Breast epithelium (tissue), 4 donors: ENCODE measurements at regions not wholly inside any gene's neighbourhood (a gene's known extent, or its start where the extent isn't known, plus 50 kb on each side); places are given as distances from the start of the nearest gene placed in this dataset.

Experiments used
- DNase-seq, 2 donors: peaks; one replicate each; pipeline ENCODE4 v3.0.0-alpha.2; 2019; ENCODE audit warnings: low spot score in 2 of 2
- H3K27ac ChIP-seq, 2 donors: fragments of 200-600 bp; sonication (generic) in 1 of 2; one replicate each; pipeline ENCODE4 v1.5.1; 2016 to 2019; ENCODE audit warnings: mild to moderate bottlenecking in 1 of 2
- H3K27me3 ChIP-seq, 2 donors: fragments of 200-600 bp; sonication (generic) in 1 of 2; one replicate each; pipeline versions ENCODE4 v1.5.1 to v1.6.0; 2017 to 2019; ENCODE audit warnings: control low read depth in 1 of 2, mild to moderate bottlenecking in 1 of 2
- H3K36me3 ChIP-seq: fragments of 200-600 bp; one replicate; pipeline ENCODE4 v1.5.1; 2019
- H3K4me1 ChIP-seq, 2 donors: fragments of 200-600 bp; sonication (generic); one replicate each; pipeline ENCODE4 v1.5.1; 2016 to 2019; ENCODE audit warnings: control low read depth in 1 of 2
- H3K4me3 ChIP-seq, 3 donors: fragments of 200-600 bp; sonication (generic); 1 replicate in 2 of 3; 2 replicates in 1 of 3; pipeline ENCODE4 v1.5.1; 2016 to 2019; ENCODE audit warnings: mild to moderate bottlenecking in 3 of 3, moderate library complexity in 2 of 3
- H3K9me3 ChIP-seq, 2 donors: fragments of 200-600 bp; sonication (generic) in 1 of 2; one replicate each; pipeline ENCODE4 v1.5.1; 2016 to 2019; ENCODE audit warnings: control low read depth in 1 of 2
- CTCF ChIP-seq, 3 donors: fragments of 450-650 bp; IDR thresholded peaks; one replicate each; pipeline ENCODE4 v1.5.1; 2016 to 2017; ENCODE audit warnings: antibody characterized with exemption in 3 of 3, mild to moderate bottlenecking in 3 of 3, moderate library complexity in 3 of 3
- POLR2A ChIP-seq: fragments of 450-650 bp; IDR thresholded peaks from one replicate; pipeline ENCODE4 v1.6.1; 2016; ENCODE audit warnings: antibody characterized with exemption, mild to moderate bottlenecking, moderate library complexity
- POLR2AphosphoS5 ChIP-seq, 3 donors: sonication (generic); formaldehyde crosslinking; IDR thresholded peaks; one replicate each; pipeline ENCODE4 v1.6.1; 2017; ENCODE audit warnings: antibody characterized with exemption in 3 of 3
- intact Hi-C: fragments of 100-400 bp; cut with DNase I; formaldehyde crosslinking; loops from one replicate; pipeline ENCODE4 v1.15.1; 2023; ENCODE audit warnings: low total_unique reads

- H3K9me3 ChIP-seq, result no peaks in the 10 kb centered on the region
- no peaks in the 10 kb centered on the region for H3K27me3 ChIP-seq
- no peaks in the 10 kb centered on the region for H3K36me3 ChIP-seq
- no peak for DNase-seq
- no peaks in the 10 kb centered on the region for H3K4me1 ChIP-seq
- intact Hi-C loops, result no loop called here
- TF ChIP-seq POLR2AphosphoS5 (IDR thresholded peaks at IDR 0.05) (no peak), POLR2A (no peak), CTCF (IDR thresholded peaks at IDR 0.05) (no peak)
- H3K4me3 ChIP-seq, result no peak overlapping the region
- no peak overlapping the region for H3K27ac ChIP-seq
Measured at GRCh38 chr2:226233388-226233787, 566.2 kb downstream of the IRS1 start.

- Histone ChIP-seq H3K9me3 (no peaks in the 10 kb centered on the region), H3K27me3 (no peaks in the 10 kb centered on the region), H3K4me3 (no peak overlapping the region), H3K4me1 (no peaks in the 10 kb centered on the region), H3K36me3 (no peaks in the 10 kb centered on the region), H3K27ac (no peak overlapping the region)
- TF ChIP-seq POLR2A (no peak), CTCF (IDR thresholded peaks at IDR 0.05) (no peak), POLR2AphosphoS5 (IDR thresholded peaks at IDR 0.05) (no peak)
- intact Hi-C loops, result no loop called here
- DNase-seq, result no peak
Measured at GRCh38 chr2:226228080-226228479, 571.5 kb downstream of the IRS1 start.

- intact Hi-C loops, result no loop called here
- Histone ChIP-seq H3K27me3 (no peaks in the 10 kb centered on the region), H3K9me3 (no peaks in the 10 kb centered on the region), H3K4me3 (no peak overlapping the region), H3K27ac (no peak overlapping the region), H3K4me1 (no peaks in the 10 kb centered on the region), H3K36me3 (no peaks in the 10 kb centered on the region)
- no peak for TF ChIP-seq POLR2AphosphoS5 (IDR thresholded peaks at IDR 0.05)
- no peak for TF ChIP-seq CTCF (IDR thresholded peaks at IDR 0.05)
- no peak for TF ChIP-seq POLR2A
- no peak for DNase-seq
Measured at GRCh38 chr2:226227341-226227740, 572.3 kb downstream of the IRS1 start.

- Histone ChIP-seq H3K4me1 (no peaks in the 10 kb centered on the region), H3K27me3 (no peaks in the 10 kb centered on the region), H3K9me3 (no peaks in the 10 kb centered on the region), H3K36me3 (no peaks in the 10 kb centered on the region), H3K27ac (no peak overlapping the region), H3K4me3 (no peak overlapping the region)
- intact Hi-C loops, result no loop called here
- no peak for DNase-seq
- TF ChIP-seq CTCF (IDR thresholded peaks at IDR 0.05) (no peak), POLR2A (no peak), POLR2AphosphoS5 (IDR thresholded peaks at IDR 0.05) (no peak)
Measured at GRCh38 chr2:226223704-226224103, 575.9 kb downstream of the IRS1 start.

- no peaks in the 10 kb centered on the region for H3K9me3 ChIP-seq
- TF ChIP-seq POLR2A, result no peak
- TF ChIP-seq CTCF (IDR thresholded peaks at IDR 0.05), result no peak
- no peak for TF ChIP-seq POLR2AphosphoS5 (IDR thresholded peaks at IDR 0.05)
- intact Hi-C loops, result no loop called here
- no peaks in the 10 kb centered on the region for H3K27me3 ChIP-seq
- no peak for DNase-seq
- H3K27ac ChIP-seq, result no peak overlapping the region
- H3K36me3 ChIP-seq, result no peaks in the 10 kb centered on the region
- no peaks in the 10 kb centered on the region for H3K4me1 ChIP-seq
- H3K4me3 ChIP-seq, result no peak overlapping the region
Measured at GRCh38 chr2:226220511-226220910, 579.1 kb downstream of the IRS1 start.
